Tibial nerve (tissue), 4 donors: ENCODE measurements at regions not wholly inside any gene's neighbourhood (a gene's known extent, or its start where the extent isn't known, plus 50 kb on each side); places are given as distances from the start of the nearest gene placed in this dataset.

Source experiments
- DNase-seq, 2 donors: peaks; one replicate each; pipeline ENCODE4 v3.0.0-alpha.2; 2019; ENCODE audit warnings: low spot score in 2 of 2
- H3K27ac ChIP-seq, 4 donors: fragments of 200-600 bp; sonication (generic) in 3 of 4; one replicate each; pipeline ENCODE4 v1.5.1; 2017 to 2019; ENCODE audit warnings: mild to moderate bottlenecking in 1 of 4
- H3K27me3 ChIP-seq, 2 donors: fragments of 200-600 bp; sonication (generic) in 1 of 2; one replicate each; pipeline versions ENCODE4 v1.5.1 to v1.6.0; 2017 to 2019
- H3K36me3 ChIP-seq, 3 donors: fragments of 200-600 bp; sonication (generic); one replicate each; pipeline ENCODE4 v1.5.1; 2018 to 2019
- H3K4me1 ChIP-seq, 4 donors: fragments of 200-600 bp; sonication (generic) in 3 of 4; one replicate each; pipeline ENCODE4 v1.5.1; 2017 to 2019
- H3K4me3 ChIP-seq, 4 donors: fragments of 200-600 bp; sonication (generic) in 3 of 4; one replicate each; pipeline ENCODE4 v1.5.1; 2017 to 2019; ENCODE audit warnings: mild to moderate bottlenecking in 1 of 4, moderate library complexity in 1 of 4
- H3K9me3 ChIP-seq, 4 donors: fragments of 200-600 bp; sonication (generic) in 3 of 4; one replicate each; pipeline ENCODE4 v1.5.1; 2017 to 2019
- CTCF ChIP-seq, 5 experiments: fragments of 200-600 bp in 3 of 5; fragments of 450-650 bp in 2 of 5; sonication (generic) in 3 of 5; IDR thresholded peaks; one replicate each; pipeline ENCODE4 v1.5.1; 2016 to 2019; ENCODE audit warnings: antibody characterized with exemption in 5 of 5, mild to moderate bottlenecking in 3 of 5, moderate library complexity in 2 of 5
- EP300 ChIP-seq, 2 donors: sonication (generic); formaldehyde crosslinking; IDR thresholded peaks; one replicate each; pipeline ENCODE4 v1.6.1; 2017; ENCODE audit warnings: antibody characterized with exemption in 2 of 2, mild to moderate bottlenecking in 1 of 2
- POLR2A ChIP-seq, 2 donors: fragments of 450-650 bp; IDR thresholded peaks; one replicate each; pipeline ENCODE4 v1.6.1; 2017; ENCODE audit warnings: antibody characterized with exemption in 2 of 2, mild to moderate bottlenecking in 2 of 2, moderate library complexity in 2 of 2
- WGBS, 2 donors: methylation state at CpG; one replicate each; pipeline ENCODE4 v1.1.5; 2018; 5-methylcytosine and 5-hydroxymethylcytosine counted together

GRCh38 chr12:89829434-89829975 is 120.9 kb upstream of the ATP2B1 start:
- Histone ChIP-seq H3K27me3 (no peaks in the 10 kb centered on the region), H3K4me1 (no peaks in the 10 kb centered on the region), H3K9me3 (no peaks in the 10 kb centered on the region), H3K27ac (no peak overlapping the region), H3K36me3 (no peaks in the 10 kb centered on the region), H3K4me3 (no peak overlapping the region)
- TF ChIP-seq POLR2A (IDR thresholded peaks at IDR 0.05) = no peak
- no peak for TF ChIP-seq EP300 (IDR thresholded peaks at IDR 0.05)
- 75 to 82% methylated on average over 2 of the region's 2 CpGs for WGBS, 2 donors
- no peak for DNase-seq

GRCh38 chr12:89828575-89828974 is 119.9 kb upstream of the ATP2B1 start:
- H3K4me3 ChIP-seq = no peak overlapping the region
- WGBS, 2 donors = 85 to 90% methylated on average over 2 of the region's 2 CpGs
- H3K4me1 ChIP-seq = no peaks in the 10 kb centered on the region
- no peaks in the 10 kb centered on the region for H3K9me3 ChIP-seq
- H3K36me3 ChIP-seq = no peaks in the 10 kb centered on the region
- TF ChIP-seq POLR2A (IDR thresholded peaks at IDR 0.05) (no peak), EP300 (IDR thresholded peaks at IDR 0.05) (no peak), CTCF (IDR thresholded peaks at IDR 0.05) (no peak)
- no peaks in the 10 kb centered on the region for H3K27me3 ChIP-seq
- H3K27ac ChIP-seq = no peak overlapping the region
- DNase-seq = no peak

GRCh38 chr12:89827592-89827991 is 119.0 kb upstream of the ATP2B1 start:
- TF ChIP-seq POLR2A (IDR thresholded peaks at IDR 0.05) (no peak), CTCF (IDR thresholded peaks at IDR 0.05) (no peak), EP300 (IDR thresholded peaks at IDR 0.05) (no peak)
- Histone ChIP-seq H3K27ac (no peak overlapping the region), H3K9me3 (no peaks in the 10 kb centered on the region), H3K4me3 (no peak overlapping the region), H3K27me3 (no peaks in the 10 kb centered on the region), H3K4me1 (no peaks in the 10 kb centered on the region), H3K36me3 (no peaks in the 10 kb centered on the region)
- no peak for DNase-seq
- 43 to 45% methylated on average over 5 of the region's 5 CpGs for WGBS, 2 donors

GRCh38 chr12:89826468-89826867 is 117.8 kb upstream of the ATP2B1 start:
- H3K9me3 ChIP-seq = no peaks in the 10 kb centered on the region
- H3K4me3 ChIP-seq = no peak overlapping the region
- 91% methylated on average over 2 of the region's 2 CpGs for WGBS, 2 donors
- H3K36me3 ChIP-seq = no peaks in the 10 kb centered on the region
- no peak overlapping the region for H3K27ac ChIP-seq
- no peaks in the 10 kb centered on the region for H3K4me1 ChIP-seq
- no peak for TF ChIP-seq EP300 (IDR thresholded peaks at IDR 0.05)
- TF ChIP-seq CTCF (IDR thresholded peaks at IDR 0.05) = no peak
- no peak for TF ChIP-seq POLR2A (IDR thresholded peaks at IDR 0.05)
- DNase-seq = no peak
- H3K27me3 ChIP-seq = no peaks in the 10 kb centered on the region

GRCh38 chr12:89825591-89826449 is 117.2 kb upstream of the ATP2B1 start:
- H3K27ac ChIP-seq = no peak overlapping the region
- TF ChIP-seq CTCF (IDR thresholded peaks at IDR 0.05) (no peak), POLR2A (IDR thresholded peaks at IDR 0.05) (no peak)
- no peaks in the 10 kb centered on the region for H3K4me1 ChIP-seq
- no peak for DNase-seq
- no peaks in the 10 kb centered on the region for H3K9me3 ChIP-seq
- 84 to 87% methylated on average over 6 of the region's 6 CpGs for WGBS, 2 donors
- no peak overlapping the region for H3K4me3 ChIP-seq
- H3K36me3 ChIP-seq = no peaks in the 10 kb centered on the region
- H3K27me3 ChIP-seq = no peaks in the 10 kb centered on the region
